Liver (tissue), 3 donors: ENCODE measurements at regions not wholly inside any gene's neighbourhood (a gene's known extent, or its start where the extent isn't known, plus 50 kb on each side); places are given as distances from the start of the nearest gene placed in this dataset.

Experiments used
- JUND ChIP-seq, 2 donors: IDR thresholded peaks; 2 replicates each; pipeline ENCODE4 v1.6.1; 2016; ENCODE audit warnings: antibody characterized with exemption in 2 of 2
- RAD21 ChIP-seq, 2 donors: IDR thresholded peaks; 2 replicates each; pipeline ENCODE4 v1.6.1; 2016; ENCODE audit warnings: antibody characterized with exemption in 2 of 2, mild to moderate bottlenecking in 2 of 2
- TF ChIP-seq, protein P1 (sequence below): fragments of 150-350 bp; IDR thresholded peaks from 2 replicates; pipeline ENCODE4 v1.5.1; 2017; ENCODE audit warnings: improper control_type of control experiment, low read depth, low read length; ENCODE audit not compliant: missing input control
- TF ChIP-seq, protein P2 (sequence below): IDR thresholded peaks from 2 replicates; pipeline ENCODE4 v1.6.1; 2016; ENCODE audit warnings: antibody characterized with exemption
- TF ChIP-seq, protein P3 (sequence below): IDR thresholded peaks from 2 replicates; pipeline ENCODE4 v1.6.1; 2016; ENCODE audit warnings: antibody characterized with exemption, mild to moderate bottlenecking
- donor health status: healthy.
- donor health status: healthy.

DNA sequence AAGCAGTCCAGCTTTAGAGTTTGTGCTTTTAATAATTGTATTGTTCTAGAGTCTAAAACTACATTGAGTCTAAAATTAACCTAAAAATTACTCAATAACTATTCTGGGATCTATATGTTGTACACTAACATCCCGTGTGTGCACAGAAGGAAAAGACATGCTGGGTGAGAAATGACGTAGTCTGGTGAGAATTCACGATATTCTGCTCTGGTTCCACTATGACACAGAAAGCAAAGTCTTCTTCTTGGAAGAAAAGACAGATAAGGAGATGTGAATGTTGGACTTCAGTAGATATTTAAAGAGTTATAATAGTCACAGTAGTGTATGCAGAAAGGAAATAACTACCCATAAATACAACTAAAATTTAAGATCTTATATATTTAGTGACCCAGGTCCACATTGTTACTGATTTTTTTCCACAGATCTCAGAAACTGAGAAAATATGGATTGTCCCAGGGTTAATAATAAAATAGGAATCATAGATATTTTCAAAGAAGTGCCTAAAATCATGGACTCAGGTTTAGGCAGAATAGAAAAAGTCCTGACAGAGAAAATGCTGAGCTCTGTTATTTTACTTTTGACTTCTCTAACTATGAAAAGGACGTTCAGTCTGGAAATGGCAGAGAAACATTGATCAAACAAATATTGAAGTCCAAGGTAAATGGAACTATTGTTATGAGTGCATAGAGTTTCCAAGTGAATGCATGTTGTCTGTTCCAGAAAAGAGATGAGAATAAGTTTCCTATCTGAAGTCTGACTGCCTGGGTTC, 170.7 kb downstream of the ANKRD50 start:
- no peak for TF ChIP-seq JUND (IDR thresholded peaks at IDR 0.05)
- no peak for TF ChIP-seq RAD21 (IDR thresholded peaks at IDR 0.05)
- TF ChIP-seq, protein P1, sequence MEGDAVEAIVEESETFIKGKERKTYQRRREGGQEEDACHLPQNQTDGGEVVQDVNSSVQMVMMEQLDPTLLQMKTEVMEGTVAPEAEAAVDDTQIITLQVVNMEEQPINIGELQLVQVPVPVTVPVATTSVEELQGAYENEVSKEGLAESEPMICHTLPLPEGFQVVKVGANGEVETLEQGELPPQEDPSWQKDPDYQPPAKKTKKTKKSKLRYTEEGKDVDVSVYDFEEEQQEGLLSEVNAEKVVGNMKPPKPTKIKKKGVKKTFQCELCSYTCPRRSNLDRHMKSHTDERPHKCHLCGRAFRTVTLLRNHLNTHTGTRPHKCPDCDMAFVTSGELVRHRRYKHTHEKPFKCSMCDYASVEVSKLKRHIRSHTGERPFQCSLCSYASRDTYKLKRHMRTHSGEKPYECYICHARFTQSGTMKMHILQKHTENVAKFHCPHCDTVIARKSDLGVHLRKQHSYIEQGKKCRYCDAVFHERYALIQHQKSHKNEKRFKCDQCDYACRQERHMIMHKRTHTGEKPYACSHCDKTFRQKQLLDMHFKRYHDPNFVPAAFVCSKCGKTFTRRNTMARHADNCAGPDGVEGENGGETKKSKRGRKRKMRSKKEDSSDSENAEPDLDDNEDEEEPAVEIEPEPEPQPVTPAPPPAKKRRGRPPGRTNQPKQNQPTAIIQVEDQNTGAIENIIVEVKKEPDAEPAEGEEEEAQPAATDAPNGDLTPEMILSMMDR, result no peak
- TF ChIP-seq, protein P2, sequence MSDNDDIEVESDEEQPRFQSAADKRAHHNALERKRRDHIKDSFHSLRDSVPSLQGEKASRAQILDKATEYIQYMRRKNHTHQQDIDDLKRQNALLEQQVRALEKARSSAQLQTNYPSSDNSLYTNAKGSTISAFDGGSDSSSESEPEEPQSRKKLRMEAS, result no peak
- TF ChIP-seq, protein P3, sequence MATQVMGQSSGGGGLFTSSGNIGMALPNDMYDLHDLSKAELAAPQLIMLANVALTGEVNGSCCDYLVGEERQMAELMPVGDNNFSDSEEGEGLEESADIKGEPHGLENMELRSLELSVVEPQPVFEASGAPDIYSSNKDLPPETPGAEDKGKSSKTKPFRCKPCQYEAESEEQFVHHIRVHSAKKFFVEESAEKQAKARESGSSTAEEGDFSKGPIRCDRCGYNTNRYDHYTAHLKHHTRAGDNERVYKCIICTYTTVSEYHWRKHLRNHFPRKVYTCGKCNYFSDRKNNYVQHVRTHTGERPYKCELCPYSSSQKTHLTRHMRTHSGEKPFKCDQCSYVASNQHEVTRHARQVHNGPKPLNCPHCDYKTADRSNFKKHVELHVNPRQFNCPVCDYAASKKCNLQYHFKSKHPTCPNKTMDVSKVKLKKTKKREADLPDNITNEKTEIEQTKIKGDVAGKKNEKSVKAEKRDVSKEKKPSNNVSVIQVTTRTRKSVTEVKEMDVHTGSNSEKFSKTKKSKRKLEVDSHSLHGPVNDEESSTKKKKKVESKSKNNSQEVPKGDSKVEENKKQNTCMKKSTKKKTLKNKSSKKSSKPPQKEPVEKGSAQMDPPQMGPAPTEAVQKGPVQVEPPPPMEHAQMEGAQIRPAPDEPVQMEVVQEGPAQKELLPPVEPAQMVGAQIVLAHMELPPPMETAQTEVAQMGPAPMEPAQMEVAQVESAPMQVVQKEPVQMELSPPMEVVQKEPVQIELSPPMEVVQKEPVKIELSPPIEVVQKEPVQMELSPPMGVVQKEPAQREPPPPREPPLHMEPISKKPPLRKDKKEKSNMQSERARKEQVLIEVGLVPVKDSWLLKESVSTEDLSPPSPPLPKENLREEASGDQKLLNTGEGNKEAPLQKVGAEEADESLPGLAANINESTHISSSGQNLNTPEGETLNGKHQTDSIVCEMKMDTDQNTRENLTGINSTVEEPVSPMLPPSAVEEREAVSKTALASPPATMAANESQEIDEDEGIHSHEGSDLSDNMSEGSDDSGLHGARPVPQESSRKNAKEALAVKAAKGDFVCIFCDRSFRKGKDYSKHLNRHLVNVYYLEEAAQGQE, result no peak
